GM19397 (cell line): ENCODE measurements at regions not wholly inside any gene's neighbourhood (a gene's known extent, or its start where the extent isn't known, plus 50 kb on each side); places are given as distances from the start of the nearest gene placed in this dataset.

Experiments
- ATAC-seq: cut with Tn5 transposase; IDR thresholded peaks from one replicate; pipeline ENCODE4 v1.9.1; 2021; ENCODE audit warnings: mild to moderate bottlenecking, moderate library complexity; ENCODE audit not compliant: unreplicated experiment

DNA sequence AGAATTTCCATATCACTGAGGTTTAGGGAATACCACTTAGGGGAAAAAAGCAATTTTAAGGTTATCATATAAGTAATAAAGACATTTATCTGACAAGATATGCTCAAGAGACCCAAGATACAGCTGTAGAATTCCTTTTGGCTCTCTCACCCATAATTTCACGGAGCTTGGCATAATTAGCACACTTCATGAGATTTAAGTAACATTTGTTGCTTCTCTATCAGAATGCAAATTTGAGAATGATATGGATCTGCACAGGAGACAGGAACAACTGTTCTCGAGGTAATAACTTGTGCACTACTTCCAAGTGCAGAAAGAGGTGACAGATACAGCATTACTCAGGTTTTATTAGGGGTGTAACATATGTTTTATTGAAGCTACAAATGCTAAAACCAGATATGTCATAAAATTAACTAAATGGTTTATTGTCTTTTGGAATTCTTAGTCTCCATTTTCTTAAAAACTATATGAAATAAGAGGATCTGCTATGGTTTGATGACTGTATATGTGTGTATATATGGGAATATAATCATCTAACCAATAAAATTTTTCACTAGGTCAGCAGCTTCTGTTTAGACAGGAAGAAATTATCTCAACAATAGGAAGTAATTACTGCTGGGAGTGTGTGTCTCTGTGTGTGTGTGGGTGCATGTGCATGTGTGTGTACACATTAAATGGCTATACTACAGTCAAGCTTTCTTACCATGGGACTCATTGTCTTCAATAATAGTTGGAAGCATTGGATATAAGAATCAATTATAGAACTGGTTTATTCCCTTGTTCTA, 401.3 kb downstream of the PCDH17 start:
- no peak for ATAC-seq

DNA sequence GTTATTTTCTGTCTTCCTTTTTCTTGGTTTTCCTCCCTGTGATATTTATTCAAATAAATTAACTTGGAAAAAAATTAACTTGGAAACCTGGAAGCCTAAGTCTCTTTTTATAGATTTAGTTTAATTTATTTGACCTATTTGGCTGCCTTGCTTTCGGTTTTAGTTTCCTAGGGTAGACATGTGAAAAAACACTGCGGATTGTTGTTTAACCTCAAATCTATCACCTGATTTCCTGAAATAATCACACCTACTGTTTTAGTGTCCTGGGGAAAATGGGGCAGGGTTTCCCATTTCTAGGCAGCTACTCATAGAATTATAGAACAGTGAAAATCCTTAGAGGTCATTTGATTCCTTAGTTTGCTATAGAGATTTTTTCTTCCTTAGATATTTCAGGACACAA, 412.4 kb downstream of the PCDH17 start:
- no peak for ATAC-seq

DNA sequence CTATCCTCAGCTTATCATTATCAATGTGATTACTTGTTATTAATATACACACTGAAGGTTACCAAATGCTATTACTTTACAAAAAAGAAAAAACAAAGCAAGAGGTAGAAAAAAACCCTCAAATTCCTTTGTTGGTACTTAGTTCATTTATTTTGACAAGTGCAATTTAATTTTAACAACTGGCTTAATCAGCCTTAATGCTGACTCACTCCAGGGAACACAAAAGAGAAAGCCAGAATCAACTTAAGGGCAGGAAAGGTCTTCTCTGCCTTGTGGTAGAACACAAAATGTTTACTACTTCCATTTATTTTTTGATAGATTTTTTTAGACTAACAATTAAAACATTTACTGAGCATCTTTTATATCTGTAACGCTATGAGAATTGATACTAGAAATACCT, 417.1 kb downstream of the PCDH17 start:
- ATAC-seq, result no peak

- ATAC-seq, result no peak
These were observed 419.9 kb downstream of the PCDH17 start for GRCh38 chr13:58051396-58051795.

DNA sequence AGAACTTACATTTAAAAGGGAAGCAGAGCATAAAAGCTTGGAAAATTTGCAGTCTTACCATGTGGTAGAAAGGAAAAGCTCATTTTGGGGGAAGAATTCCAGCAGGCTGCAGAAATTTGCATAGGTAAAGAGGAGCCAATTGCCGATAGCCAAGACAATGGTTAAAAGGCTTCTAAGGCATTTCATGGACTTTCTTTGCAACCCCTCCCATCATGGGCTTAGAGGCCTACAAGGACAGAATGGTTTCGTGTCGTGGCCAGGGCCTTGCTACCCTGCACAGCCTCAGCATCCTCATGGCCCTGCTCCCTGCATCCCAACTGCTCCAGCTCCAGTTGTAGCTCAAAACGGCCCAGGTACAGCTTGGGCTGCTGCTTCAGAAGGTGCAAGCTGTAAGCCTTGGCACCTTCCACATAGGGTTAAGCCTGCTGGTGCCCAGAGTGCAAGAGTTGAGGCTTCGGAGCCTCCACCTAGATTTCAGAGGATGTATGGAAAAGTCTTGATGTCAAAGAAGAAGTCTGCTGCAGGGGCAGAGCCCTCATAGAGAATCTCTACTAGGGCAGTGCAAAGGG, 420.3 kb downstream of the PCDH17 start:
- ATAC-seq, result no peak

DNA sequence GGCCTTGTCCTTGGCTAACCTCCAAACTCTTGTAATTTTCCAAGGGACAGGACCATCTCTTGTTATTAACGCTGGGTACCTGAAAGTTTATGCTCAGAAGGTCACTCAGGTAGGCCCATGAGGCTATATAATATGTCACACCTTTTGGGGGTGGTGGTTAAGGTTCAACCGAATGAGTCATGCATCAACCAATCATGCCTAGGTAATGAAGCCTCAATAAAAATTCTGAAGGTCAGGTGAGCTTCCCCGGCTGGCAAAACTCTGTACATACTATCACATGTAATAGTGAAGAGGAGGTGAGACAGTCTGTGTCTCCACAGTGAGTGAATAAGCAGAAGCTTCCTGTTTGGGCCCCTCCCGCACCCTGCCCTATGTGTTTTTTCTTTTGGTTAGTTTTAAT, 424.9 kb downstream of the PCDH17 start:
- no peak for ATAC-seq

GRCh38 chr13:58059624-58060023, 428.1 kb downstream of the PCDH17 start:
- ATAC-seq, result no peak

DNA sequence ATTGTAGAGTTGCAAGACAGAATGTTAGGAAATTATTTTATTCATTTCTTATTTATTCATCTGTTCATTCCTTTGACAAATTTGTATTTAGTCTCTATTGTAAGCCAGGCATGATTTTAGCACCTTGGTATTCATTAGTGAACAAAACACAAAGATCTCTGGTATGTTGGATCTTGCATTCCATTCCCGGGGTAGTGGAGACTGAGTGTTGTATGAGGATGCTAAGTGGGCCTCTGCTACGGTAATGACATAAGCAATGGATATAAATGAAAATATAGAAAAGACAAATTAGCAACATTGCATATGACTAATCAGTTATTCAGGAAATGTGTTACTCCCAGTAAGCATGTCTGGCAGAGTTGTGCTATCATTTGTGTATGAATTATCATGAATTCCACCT, 449.3 kb downstream of the PCDH17 start:
- no peak for ATAC-seq

- ATAC-seq, result no peak
These were observed 449.8 kb downstream of the PCDH17 start for GRCh38 chr13:58081301-58081820.

DNA sequence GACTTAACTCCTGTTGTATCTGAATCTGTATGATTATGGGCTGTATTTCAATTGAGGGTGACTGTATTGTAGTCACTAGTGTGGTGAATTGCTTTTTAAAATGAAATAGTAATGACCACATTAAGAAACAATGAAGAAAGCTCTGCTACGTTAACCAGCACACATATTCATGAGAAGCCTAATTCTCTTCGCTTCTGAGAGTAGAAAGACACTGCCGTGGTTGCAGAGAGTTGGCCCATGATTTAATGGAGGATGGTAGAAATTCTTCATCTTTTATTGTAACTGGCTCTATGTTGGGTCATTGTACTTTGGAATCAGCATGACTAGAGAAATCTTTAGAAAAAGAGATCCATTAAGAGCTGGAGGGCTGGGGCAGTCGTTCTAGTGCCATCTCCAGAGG, 451.5 kb downstream of the PCDH17 start:
- no peak for ATAC-seq

DNA sequence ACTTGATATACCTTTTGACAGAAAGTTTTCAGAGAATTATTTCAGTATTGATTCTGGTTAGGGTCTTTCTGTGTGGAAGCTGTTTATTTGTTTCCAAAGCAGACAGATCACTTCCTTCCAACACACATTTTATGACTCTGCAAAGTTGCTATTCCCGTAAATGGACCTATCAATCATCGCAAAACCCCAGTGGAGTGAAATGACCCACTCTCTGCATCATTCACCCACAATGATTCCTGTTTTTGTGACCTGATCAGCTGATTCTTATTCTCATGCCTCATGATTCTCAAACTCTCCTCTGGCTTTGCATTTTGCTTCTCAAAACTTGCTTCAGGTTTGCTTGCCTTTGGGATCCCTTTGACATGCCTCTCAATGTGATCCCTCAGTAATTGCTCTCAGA, 453.7 kb downstream of the PCDH17 start:
- ATAC-seq, result no peak

DNA sequence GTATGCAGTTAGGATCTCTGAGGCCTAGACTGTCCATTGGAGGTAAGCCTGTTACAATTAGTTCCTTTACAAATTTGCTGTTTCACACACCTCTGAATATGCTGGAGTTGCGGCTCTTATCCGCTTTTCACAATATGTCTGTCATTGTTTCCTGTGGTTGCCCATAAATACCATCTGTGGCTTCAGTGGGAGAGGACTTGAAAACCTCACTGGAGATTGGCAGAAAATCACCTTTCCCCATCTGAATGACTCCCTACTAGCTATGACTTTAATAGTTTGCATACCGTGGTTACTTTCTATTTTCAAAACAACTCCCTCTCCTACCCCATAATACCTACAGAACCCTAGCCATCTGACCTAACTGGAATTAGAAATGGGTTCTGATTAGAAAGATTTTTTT, 454.3 kb downstream of the PCDH17 start:
- no peak for ATAC-seq

DNA sequence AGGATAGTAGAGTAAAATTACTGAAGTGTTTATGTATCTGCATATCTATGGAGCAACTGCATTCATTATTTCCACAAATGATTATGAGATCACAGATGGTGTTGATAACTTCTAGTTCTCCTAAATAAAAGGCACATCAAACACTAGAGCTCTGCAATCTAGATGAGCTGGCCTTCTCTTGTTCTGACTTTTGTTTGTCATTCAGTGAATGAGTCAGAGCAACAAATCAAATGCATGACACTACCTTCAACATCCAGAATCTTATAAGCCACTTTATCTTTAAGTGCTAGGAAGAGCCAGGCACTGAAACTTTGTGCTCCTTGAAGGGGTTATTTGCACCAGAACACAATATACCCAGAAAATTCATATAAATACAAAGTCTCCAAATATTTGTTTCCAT, 456.0 kb downstream of the PCDH17 start:
- ATAC-seq, result no peak

- ATAC-seq, result no peak
These were observed 461.9 kb downstream of the PCDH17 start for GRCh38 chr13:58093394-58093793.

GRCh38 chr13:58097831-58098230, 466.3 kb downstream of the PCDH17 start:
- no peak for ATAC-seq

GRCh38 chr13:58119351-58119750, 487.8 kb downstream of the PCDH17 start:
- no peak for ATAC-seq

DNA sequence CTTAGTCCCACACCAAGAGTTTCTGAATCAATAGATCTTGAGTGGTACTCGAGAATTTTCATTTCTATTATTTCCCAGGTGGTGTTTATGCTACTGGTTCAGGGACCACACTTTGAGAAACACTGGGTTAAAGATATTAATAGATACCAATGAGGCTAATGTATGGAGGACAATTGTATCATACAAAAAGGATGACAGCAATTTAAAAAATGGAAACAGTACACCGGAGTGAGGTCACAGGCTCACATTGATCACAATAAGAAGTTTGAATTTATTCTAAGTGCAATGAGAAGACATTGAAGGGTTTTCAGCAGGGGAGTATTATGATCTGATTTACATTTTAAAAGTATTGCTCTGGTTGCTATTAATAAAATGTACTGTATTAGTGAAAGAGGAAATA, 488.3 kb downstream of the PCDH17 start:
- no peak for ATAC-seq

DNA sequence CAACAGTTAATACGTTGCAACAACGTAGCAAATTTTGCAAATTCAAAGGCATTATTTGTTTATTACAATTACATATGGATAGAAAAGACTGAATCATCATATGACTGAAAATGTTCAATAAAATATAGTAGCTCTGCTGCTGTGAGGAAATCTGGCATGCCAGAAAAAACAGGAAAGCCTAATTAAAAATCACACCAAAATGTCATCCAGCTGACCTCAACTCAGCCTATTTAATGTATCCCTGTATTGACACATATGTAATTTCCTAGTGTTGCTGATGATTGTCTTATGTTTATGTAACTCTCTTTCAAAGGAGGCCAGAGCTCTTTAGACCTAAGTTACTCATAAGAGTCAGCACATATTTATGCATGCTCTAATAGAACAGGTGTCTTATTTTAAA, 495.0 kb downstream of the PCDH17 start:
- no peak for ATAC-seq

DNA sequence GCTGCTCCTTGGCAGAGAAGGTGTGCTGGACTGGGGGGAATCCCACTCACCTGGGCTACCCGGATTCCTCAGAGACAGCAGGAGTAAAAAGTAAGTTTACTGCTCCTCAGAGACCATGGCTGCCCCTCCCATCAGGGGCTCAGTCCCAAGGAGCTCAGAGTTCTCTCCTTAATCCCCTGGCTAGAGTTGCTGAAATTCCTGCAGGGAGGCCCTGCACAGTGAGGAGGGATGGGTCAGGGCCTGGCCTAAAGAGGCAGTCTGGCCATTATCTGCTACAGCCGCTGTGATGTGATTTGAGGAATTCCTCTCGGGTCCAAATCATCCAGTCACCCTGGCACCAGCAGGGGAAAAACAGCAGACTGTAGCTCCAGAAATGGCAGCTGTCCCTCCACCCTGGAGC, 502.5 kb downstream of the PCDH17 start:
- ATAC-seq, result no peak

DNA sequence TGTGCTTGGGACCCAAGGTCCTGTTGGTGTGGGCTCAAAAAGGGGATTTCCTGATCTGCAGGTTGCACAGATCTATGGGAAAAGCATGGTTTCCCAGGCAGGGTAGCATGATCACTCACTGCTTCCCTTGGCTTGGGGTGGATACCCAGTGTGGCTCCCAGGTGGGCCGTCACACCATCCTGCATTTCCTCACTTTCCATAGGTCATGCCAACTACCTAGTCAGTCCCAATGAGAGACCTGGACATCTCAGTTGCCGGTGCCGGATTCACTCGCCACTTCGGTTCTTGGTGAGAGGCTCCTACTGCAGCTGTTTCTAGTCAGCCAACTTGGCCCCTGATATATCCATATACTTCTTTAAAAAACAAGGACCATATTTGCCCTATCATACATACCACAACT, 503.0 kb downstream of the PCDH17 start:
- ATAC-seq, result no peak

GRCh38 chr13:58142952-58143351, 511.4 kb downstream of the PCDH17 start:
- ATAC-seq, result no peak

GRCh38 chr13:58144616-58145015, 513.1 kb downstream of the PCDH17 start:
- ATAC-seq, result no peak

GRCh38 chr13:58151452-58151851, 519.9 kb downstream of the PCDH17 start:
- ATAC-seq, result no peak
